ENCODE measurements at regions not wholly inside any gene's neighbourhood (a gene's known extent, or its start where the extent isn't known, plus 50 kb on each side); places are given as distances from the start of the nearest gene placed in this dataset.

GRCh38 chr7:116083796-116084195, 53.2 kb upstream of the TFEC start:
- Histone ChIP-seq H3K36me3 (no peaks in the 10 kb centered on the region), H3K27ac (no peak overlapping the region), H3K9me3 (peaks cover 0 to 2% (median 0%) of the 10 kb centered on the region in 4 donors), H3K4me1 (no peaks in the 10 kb centered on the region), H3K4me3 (no peak overlapping the region), H3K27me3 (no peaks in the 10 kb centered on the region)
- 58 to 82% methylated on average over 2 of the region's 2 CpGs for WGBS, 2 donors
- intact Hi-C loops (cut with DNase I): no loop called here
- DNase-seq: no peak
- no peak for TF ChIP-seq POLR2AphosphoS5 (IDR thresholded peaks at IDR 0.05)
- TF ChIP-seq, protein P1, sequence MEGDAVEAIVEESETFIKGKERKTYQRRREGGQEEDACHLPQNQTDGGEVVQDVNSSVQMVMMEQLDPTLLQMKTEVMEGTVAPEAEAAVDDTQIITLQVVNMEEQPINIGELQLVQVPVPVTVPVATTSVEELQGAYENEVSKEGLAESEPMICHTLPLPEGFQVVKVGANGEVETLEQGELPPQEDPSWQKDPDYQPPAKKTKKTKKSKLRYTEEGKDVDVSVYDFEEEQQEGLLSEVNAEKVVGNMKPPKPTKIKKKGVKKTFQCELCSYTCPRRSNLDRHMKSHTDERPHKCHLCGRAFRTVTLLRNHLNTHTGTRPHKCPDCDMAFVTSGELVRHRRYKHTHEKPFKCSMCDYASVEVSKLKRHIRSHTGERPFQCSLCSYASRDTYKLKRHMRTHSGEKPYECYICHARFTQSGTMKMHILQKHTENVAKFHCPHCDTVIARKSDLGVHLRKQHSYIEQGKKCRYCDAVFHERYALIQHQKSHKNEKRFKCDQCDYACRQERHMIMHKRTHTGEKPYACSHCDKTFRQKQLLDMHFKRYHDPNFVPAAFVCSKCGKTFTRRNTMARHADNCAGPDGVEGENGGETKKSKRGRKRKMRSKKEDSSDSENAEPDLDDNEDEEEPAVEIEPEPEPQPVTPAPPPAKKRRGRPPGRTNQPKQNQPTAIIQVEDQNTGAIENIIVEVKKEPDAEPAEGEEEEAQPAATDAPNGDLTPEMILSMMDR (IDR thresholded peaks at IDR 0.05): no peak
- TF ChIP-seq POLR2A (IDR thresholded peaks at IDR 0.05): no peak
- no peak for TF ChIP-seq EP300 (IDR thresholded peaks at IDR 0.05)

GRCh38 chr7:116086547-116087045, 56.0 kb upstream of the TFEC start:
- Histone ChIP-seq H3K36me3 (no peaks in the 10 kb centered on the region), H3K4me3 (no peak overlapping the region), H3K4me1 (no peaks in the 10 kb centered on the region), H3K27me3 (no peaks in the 10 kb centered on the region), H3K27ac (no peak overlapping the region), H3K9me3 (no peaks in the 10 kb centered on the region)
- WGBS, 2 donors: 86 to 88% methylated on average over 3 of the region's 3 CpGs
- no peak for TF ChIP-seq EP300 (IDR thresholded peaks at IDR 0.05)
- TF ChIP-seq, protein P1 (IDR thresholded peaks at IDR 0.05): no peak
- no peak for TF ChIP-seq POLR2A (IDR thresholded peaks at IDR 0.05)
- TF ChIP-seq POLR2AphosphoS5 (IDR thresholded peaks at IDR 0.05): no peak
- no peak for DNase-seq
- intact Hi-C loops (cut with DNase I): no loop called here

- H3K4me1 ChIP-seq: no peaks in the 10 kb centered on the region
- TF ChIP-seq EP300 (IDR thresholded peaks at IDR 0.05) (no peak), POLR2A (IDR thresholded peaks at IDR 0.05) (no peak), POLR2AphosphoS5 (IDR thresholded peaks at IDR 0.05) (no peak)
- TF ChIP-seq, protein P1 (IDR thresholded peaks at IDR 0.05): no peak
- intact Hi-C loops (cut with DNase I): no loop called here
- H3K36me3 ChIP-seq: no peaks in the 10 kb centered on the region
- H3K27me3 ChIP-seq: no peaks in the 10 kb centered on the region
- DNase-seq: no peak
- no peak overlapping the region for H3K27ac ChIP-seq
- H3K9me3 ChIP-seq: no peaks in the 10 kb centered on the region
- H3K4me3 ChIP-seq: no peak overlapping the region
These were observed 56.7 kb upstream of the TFEC start for GRCh38 chr7:116087291-116087690.

DNA sequence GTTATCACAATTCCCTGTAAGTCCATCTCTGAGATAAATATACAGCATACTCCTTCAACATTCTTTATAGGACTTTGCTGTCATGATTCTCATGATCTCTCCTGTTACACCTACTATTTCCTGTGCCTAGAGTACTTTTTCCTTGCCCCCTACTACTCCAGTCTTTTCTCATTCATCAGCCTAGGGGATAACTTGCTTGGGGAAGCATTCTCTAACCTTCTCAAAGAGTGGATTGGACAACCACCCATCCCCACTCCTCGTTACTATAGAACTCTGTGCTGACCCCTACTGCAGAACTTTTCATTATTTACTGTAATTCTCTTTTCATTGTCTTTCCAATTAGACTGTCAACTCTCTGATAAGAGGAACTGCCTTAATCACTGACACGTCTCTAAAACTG, 57.4 kb upstream of the TFEC start:
- no peak for DNase-seq
- no peaks in the 10 kb centered on the region for H3K4me1 ChIP-seq
- no peak overlapping the region for H3K4me3 ChIP-seq
- H3K27ac ChIP-seq: no peak overlapping the region
- intact Hi-C loops (cut with DNase I): no loop called here
- TF ChIP-seq EP300 (IDR thresholded peaks at IDR 0.05) (no peak), POLR2A (IDR thresholded peaks at IDR 0.05) (no peak), POLR2AphosphoS5 (IDR thresholded peaks at IDR 0.05) (no peak)
- TF ChIP-seq, protein P1 (IDR thresholded peaks at IDR 0.05): no peak
- 74 to 76% methylated on average over 2 of the region's 2 CpGs for WGBS, 2 donors
- no peaks in the 10 kb centered on the region for H3K9me3 ChIP-seq
- H3K36me3 ChIP-seq: no peaks in the 10 kb centered on the region
- H3K27me3 ChIP-seq: no peaks in the 10 kb centered on the region

DNA sequence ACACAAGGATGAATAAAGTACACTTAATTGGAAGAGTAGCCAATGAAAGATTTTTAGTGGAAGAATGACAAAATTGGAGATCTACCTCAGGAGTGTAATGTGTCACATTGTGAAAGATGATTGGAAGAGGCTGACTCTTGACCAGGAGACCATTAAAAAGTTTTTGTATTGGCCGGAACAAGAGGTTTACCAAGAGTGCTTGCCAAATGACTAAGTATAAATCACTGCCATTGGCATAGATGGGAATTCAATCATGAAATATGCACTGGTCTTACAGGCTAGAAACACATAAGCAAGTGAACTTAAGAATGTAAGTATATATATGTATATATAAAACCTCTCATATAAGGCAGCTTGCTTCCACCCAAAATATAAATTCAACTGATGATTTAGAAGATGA, 58.7 kb upstream of the TFEC start:
- H3K36me3 ChIP-seq: no peaks in the 10 kb centered on the region
- WGBS, 2 donors: 93 to 95% methylated on average over 1 of the region's 1 CpG
- no peak overlapping the region for H3K27ac ChIP-seq
- no peak for DNase-seq
- no peaks in the 10 kb centered on the region for H3K27me3 ChIP-seq
- H3K9me3 ChIP-seq: no peaks in the 10 kb centered on the region
- no peak overlapping the region for H3K4me3 ChIP-seq
- intact Hi-C loops (cut with DNase I): no loop called here
- no peaks in the 10 kb centered on the region for H3K4me1 ChIP-seq
- no peak for TF ChIP-seq POLR2AphosphoS5 (IDR thresholded peaks at IDR 0.05)
- TF ChIP-seq, protein P1 (IDR thresholded peaks at IDR 0.05): no peak
- no peak for TF ChIP-seq POLR2A (IDR thresholded peaks at IDR 0.05)
- no peak for TF ChIP-seq EP300 (IDR thresholded peaks at IDR 0.05)

Measured in sigmoid colon (tissue), 6 donors.